ENCODE measurements at regions not wholly inside any gene's neighbourhood (a gene's known extent, or its start where the extent isn't known, plus 50 kb on each side); places are given as distances from the start of the nearest gene placed in this dataset.
"Not testable (repeated sequence)": the region's sequence is repeated elsewhere in the genome, so short reads cannot be mapped to it uniquely, and the experiment has no call there.

DNA sequence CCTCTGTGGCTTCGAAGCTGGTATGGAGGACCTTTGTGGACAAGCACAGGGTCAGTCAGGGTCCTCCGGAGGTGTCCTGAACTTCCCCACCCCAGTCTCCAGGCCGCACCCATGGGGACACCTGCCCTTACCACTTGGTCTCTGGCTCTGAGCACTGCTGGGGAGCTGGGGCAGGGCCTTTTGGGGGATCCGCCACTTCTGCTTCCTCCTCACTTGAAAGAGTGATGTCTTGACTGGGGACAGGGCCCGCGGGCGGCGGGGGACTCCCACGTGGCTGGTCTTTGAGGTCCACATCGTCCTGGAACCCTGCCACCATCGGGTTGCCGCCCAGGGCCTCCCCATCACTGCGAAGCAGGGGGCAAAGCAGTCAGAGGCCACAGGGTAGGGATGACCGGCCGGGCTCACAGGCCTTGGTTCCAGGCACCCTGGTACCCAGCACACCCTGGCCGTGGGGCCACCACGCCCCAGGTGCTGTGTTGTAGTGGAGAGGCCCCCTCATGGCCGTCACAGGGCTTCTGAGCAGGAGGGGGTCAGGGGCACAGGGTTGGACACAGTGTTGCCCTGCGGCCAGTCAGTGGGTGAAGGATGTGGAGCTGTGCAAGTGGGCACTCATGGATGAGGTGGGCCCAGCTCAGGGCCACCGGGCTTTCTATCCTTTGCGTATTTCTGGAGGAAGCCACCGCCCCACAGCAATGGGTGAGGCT lies 256.4 kb downstream of the ANKRD30B start:
- not testable (repeated sequence) for DNase-seq (ENCODE audit: low read depth); H3K4me3 ChIP-seq (ENCODE audit: control insufficient read depth, low read depth, low read length)

DNA sequence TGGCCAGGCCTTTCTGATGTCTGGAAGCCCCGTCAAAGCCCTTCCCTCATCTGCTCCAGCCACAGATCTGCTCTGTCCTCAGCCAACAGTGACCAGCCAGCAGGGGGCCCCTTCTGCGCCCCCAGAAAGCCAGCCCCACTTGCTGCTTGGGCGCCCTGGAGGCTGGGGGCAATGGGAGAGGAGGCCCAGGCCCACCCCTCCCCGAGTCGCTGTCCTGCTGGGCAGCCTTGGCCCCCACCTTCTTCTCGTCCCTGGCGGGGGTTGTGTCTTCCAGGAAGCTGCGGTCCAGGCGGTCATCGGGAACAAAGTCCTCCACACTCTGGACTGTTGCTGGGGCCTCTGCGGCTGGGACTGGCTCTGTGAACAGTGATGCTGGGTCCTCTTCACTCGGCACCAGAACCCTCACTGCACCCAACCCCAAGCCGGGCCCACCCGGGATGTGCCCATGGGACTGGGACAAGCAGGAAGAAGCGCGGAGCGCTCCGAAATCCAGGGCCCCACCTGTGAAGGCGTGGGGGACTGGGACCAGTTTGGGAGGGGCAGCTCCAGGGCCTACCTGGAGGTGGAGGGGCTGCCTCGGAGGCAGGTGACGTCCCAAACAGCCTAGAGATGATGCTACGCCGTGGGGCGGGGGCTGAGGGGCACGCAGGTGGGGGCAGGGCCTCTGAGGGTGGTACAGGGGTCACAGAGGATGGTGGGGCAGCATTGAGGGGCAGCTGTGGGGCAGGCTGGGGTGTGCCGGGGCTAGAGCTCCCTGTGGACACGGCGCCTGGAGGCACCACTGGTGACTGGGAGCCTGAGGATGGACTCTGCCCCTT lies 257.6 kb downstream of the ANKRD30B start:
- TF ChIP-seq CTCF (conservative IDR thresholded peaks at IDR 0.05; ENCODE audit: control insufficient read depth, insufficient read depth, low read depth, low read length) = no peak
- no peak overlapping the region for H3K4me3 ChIP-seq (ENCODE audit: control insufficient read depth, low read depth, low read length)
- no peak for DNase-seq (ENCODE audit: low read depth)

DNA sequence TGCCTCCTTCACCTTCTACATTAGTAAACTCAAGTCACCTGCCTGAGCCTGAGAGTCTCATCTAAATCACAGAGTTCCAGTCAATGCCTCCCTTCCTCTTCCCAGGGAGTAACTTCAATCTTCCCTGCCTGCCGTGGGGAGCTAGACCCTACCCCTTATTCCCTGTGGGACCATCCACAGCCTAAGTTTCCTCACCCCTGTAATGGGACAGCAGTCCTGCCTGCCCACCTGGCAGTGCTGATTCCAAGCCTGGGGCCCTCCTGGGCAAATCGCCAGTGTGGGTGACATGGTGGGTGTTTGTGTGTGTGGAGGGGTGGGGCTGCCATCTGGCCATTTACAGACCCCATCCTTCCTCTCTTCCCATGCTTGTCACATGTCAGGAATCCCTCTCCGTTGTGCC lies 258.6 kb downstream of the ANKRD30B start:
- not testable (repeated sequence) for H3K4me3 ChIP-seq (ENCODE audit: control insufficient read depth, low read depth, low read length)

DNA sequence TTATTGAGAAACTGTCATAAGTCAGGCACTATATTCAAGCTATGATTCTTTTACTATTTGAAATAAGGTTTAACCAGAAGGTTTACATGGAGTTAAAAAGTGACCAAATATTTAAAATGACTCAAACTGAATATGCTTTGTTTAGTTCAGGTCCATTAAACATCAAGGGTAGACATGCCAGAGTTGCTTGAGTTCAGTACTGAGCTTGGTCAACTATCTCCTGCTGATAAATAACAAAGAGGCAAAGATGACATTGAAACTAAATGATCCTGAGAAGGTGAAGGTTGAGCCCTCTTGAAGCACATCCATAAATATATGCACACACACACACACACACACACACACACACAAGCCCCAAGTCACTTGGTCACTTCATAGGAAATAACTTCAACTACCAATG lies 278.1 kb downstream of the ANKRD30B start:
- H3K4me3 ChIP-seq (ENCODE audit: control insufficient read depth, low read depth, low read length); DNase-seq (ENCODE audit: low read depth): not testable (repeated sequence)

More for the DNA sequence above, 258.6 kb downstream of the ANKRD30B start:
- DNase-seq (ENCODE audit: low read depth) = not testable (repeated sequence)

- not testable (repeated sequence) for DNase-seq (ENCODE audit: low read depth); H3K4me3 ChIP-seq (ENCODE audit: control insufficient read depth, low read depth, low read length)
Measured at GRCh38 chr18:15028037-15028436, 280.1 kb downstream of the ANKRD30B start.

GRCh38 chr18:15060279-15060880 lies 312.4 kb downstream of the ANKRD30B start:
- H3K4me3 ChIP-seq (ENCODE audit: control insufficient read depth, low read depth, low read length); DNase-seq (ENCODE audit: low read depth): not testable (repeated sequence)

GRCh38 chr18:15061289-15061896 lies 313.4 kb downstream of the ANKRD30B start:
- H3K4me3 ChIP-seq (ENCODE audit: control insufficient read depth, low read depth, low read length); DNase-seq (ENCODE audit: low read depth): not testable (repeated sequence)

DNA sequence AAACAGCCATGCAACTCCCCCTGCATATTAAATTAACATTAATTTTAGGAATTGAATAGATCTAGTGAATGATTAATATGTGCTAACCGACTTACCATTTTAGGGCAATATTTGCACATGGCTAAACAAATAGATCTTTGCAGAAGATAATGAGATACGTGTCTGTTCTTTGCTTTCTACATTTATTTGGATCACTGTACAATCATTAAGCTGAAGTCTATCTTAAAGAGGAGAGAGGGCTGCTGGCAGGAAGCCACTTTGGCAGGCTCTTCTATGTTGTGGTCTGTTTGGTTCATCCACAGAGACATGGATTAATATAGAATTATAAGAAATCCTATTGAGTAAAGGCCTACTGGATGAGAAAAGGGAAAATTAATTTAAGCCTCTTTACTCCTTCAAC lies 318.5 kb downstream of the ANKRD30B start:
- not testable (repeated sequence) for H3K4me3 ChIP-seq (ENCODE audit: control insufficient read depth, low read depth, low read length); DNase-seq (ENCODE audit: low read depth)

GRCh38 chr18:15071311-15071710 lies 323.3 kb downstream of the ANKRD30B start:
- not testable (repeated sequence) for DNase-seq (ENCODE audit: low read depth); H3K4me3 ChIP-seq (ENCODE audit: control insufficient read depth, low read depth, low read length)

All from fibroblast of mammary gland (primary cell).